WTC11 (cell line): ENCODE measurements at regions not wholly inside any gene's neighbourhood (a gene's known extent, or its start where the extent isn't known, plus 50 kb on each side); places are given as distances from the start of the nearest gene placed in this dataset.

Experiments used
- ATAC-seq: fragments of 200-7000 bp; cut with Tn5 transposase; 2 replicates; pipeline ENCODE4 v1.10.0; 2021; ENCODE audit warnings: mild to moderate bottlenecking, moderate library complexity
- CTCF ChIA-PET: fragments of 300-600 bp; sonication (Branson Sonifier 250); formaldehyde crosslinking; loops from one replicate; lab custom pipeline; 2021; ENCODE audit warnings: antibody characterized with exemption; lab: Charles Lee
- POLR2A ChIA-PET: fragments of 350-600 bp; sonication (Branson Sonifier 250); formaldehyde crosslinking; loops from one replicate; lab custom pipeline; 2021; ENCODE audit warnings: antibody characterized with exemption; lab: Charles Lee
- DNase-seq: peaks from one replicate; pipeline ENCODE4 v3.0.0; 2021; ENCODE audit warnings: low spot score
- H3K27ac Mint-ChIP-seq: 2 replicates; pipeline ENCODE4 v1.8.0; 2021; ENCODE audit warnings: mixed read lengths
- H3K27me3 Mint-ChIP-seq: 2 replicates; pipeline ENCODE4 v1.8.0; 2021; ENCODE audit warnings: low read depth, mild to moderate bottlenecking, moderate library complexity, mixed read lengths
- H3K36me3 Mint-ChIP-seq: 2 replicates; pipeline ENCODE4 v1.8.0; 2021; ENCODE audit warnings: mixed read lengths
- H3K4me1 Mint-ChIP-seq: 2 replicates; pipeline ENCODE4 v1.8.0; 2022; ENCODE audit warnings: mixed read lengths
- H3K4me3 Mint-ChIP-seq: 2 replicates; pipeline ENCODE4 v1.8.0; 2021; ENCODE audit warnings: mild to moderate bottlenecking, moderate library complexity, mixed read lengths
- H3K9me3 Mint-ChIP-seq: 2 replicates; pipeline ENCODE4 v1.8.0; 2021; ENCODE audit warnings: mixed read lengths
- CBFB ChIP-seq: sonication (generic); formaldehyde crosslinking; IDR thresholded peaks from 2 replicates; pipeline ENCODE4 v1.8.1; 2022; ENCODE audit warnings: mild to moderate bottlenecking, low read depth, missing genetic modification reagents
- ERG ChIP-seq: fragments of 250-450 bp; sonication (Bioruptor Pico); IDR thresholded peaks from 2 replicates; pipeline ENCODE4 v1.8.0; 2021; ENCODE audit warnings: mild to moderate bottlenecking
- ESRRA ChIP-seq: sonication (generic); formaldehyde crosslinking; IDR thresholded peaks from 2 replicates; pipeline ENCODE4 v1.8.1; 2022; ENCODE audit warnings: mild to moderate bottlenecking, missing genetic modification reagents, borderline replicate concordance
- ETV6 ChIP-seq: sonication (generic); formaldehyde crosslinking; IDR thresholded peaks from 2 replicates; pipeline ENCODE4 v1.8.1; 2022; ENCODE audit warnings: mild to moderate bottlenecking, missing genetic modification reagents
- GRHL2 ChIP-seq: fragments of 250-450 bp; sonication (Bioruptor Pico); IDR thresholded peaks from 2 replicates; pipeline ENCODE4 v1.8.0; 2022; ENCODE audit warnings: mild to moderate bottlenecking, moderate library complexity; ENCODE audit not compliant: insufficient replicate concordance, severe bottlenecking
- JUN ChIP-seq: sonication (generic); formaldehyde crosslinking; IDR thresholded peaks from 2 replicates; pipeline ENCODE4 v1.8.0; 2023; ENCODE audit warnings: mild to moderate bottlenecking, missing genetic modification reagents
- SMAD4 ChIP-seq: sonication (generic); formaldehyde crosslinking; IDR thresholded peaks from 2 replicates; pipeline ENCODE4 v1.8.0; 2022; ENCODE audit warnings: mild to moderate bottlenecking, missing genetic modification reagents
- USF2 ChIP-seq: sonication (generic); formaldehyde crosslinking; IDR thresholded peaks from 2 replicates; pipeline ENCODE4 v1.8.1; 2023; ENCODE audit warnings: mild to moderate bottlenecking, missing genetic modification reagents, moderate library complexity
- ZNF281 ChIP-seq: sonication (generic); formaldehyde crosslinking; IDR thresholded peaks from 2 replicates; pipeline ENCODE4 v1.8.0; 2023; ENCODE audit warnings: mild to moderate bottlenecking, missing genetic modification reagents
- ZNF671 ChIP-seq: fragments of 250-450 bp; sonication (Bioruptor Pico); IDR thresholded peaks from 2 replicates; pipeline ENCODE4 v1.8.0; 2021; ENCODE audit warnings: mild to moderate bottlenecking
- TF ChIP-seq, protein P1 (sequence below): fragments of 250-450 bp; sonication (Bioruptor Pico); IDR thresholded peaks from 2 replicates; pipeline ENCODE4 v1.9.0; 2021; ENCODE audit warnings: mild to moderate bottlenecking, borderline replicate concordance
- TF ChIP-seq, protein P2 (sequence below): sonication (generic); formaldehyde crosslinking; IDR thresholded peaks from 2 replicates; pipeline ENCODE4 v1.8.1; 2023; ENCODE audit warnings: mild to moderate bottlenecking, moderate library complexity, missing genetic modification reagents
- TF ChIP-seq, protein P3 (sequence below): fragments of 250-450 bp; sonication (Bioruptor Pico); IDR thresholded peaks from 2 replicates; pipeline ENCODE4 v1.9.0; 2021; ENCODE audit warnings: moderate library complexity, mild to moderate bottlenecking, inconsistent platforms, borderline replicate concordance

DNA sequence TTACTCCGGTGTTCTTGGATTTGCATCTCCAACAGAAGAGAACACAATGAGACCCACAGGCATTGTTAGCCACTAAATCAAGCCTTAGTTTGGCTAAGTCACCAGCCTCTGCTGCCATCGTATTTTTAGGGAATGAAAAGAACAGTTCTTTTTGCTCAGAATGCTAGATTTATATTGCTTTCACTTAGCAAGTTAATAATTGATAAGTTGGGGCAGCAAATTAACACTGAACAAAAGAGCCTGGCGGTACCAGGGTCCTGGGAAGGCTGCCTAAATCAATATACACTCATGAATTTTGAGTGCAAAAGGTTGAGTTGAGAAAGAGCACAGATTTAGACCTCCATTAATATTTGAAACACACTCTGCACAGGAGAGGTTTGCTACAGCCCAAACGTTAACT is 767.7 kb downstream of the TYW1 start:
- ChIA-PET POLR2A (interaction anchor here (0.6 kb wide), 1 partner anchor 299 kb away, joined by 3 read pairs; no protein-coding TSS in a partner anchor), CTCF (no interaction called here)
- no peak for ATAC-seq
- H3K4me1 Mint-ChIP-seq, result no peaks in the 10 kb centered on the region
- no peak for TF ChIP-seq GRHL2 (CRISPR knock-in tag)
- no peak for TF ChIP-seq ERG (CRISPR knock-in tag)
- no peak for TF ChIP-seq CBFB (CRISPR knock-in tag)
- TF ChIP-seq ZNF281 (CRISPR knock-in tag), result no peak
- TF ChIP-seq ETV6 (CRISPR knock-in tag), result no peak
- TF ChIP-seq, protein P1, sequence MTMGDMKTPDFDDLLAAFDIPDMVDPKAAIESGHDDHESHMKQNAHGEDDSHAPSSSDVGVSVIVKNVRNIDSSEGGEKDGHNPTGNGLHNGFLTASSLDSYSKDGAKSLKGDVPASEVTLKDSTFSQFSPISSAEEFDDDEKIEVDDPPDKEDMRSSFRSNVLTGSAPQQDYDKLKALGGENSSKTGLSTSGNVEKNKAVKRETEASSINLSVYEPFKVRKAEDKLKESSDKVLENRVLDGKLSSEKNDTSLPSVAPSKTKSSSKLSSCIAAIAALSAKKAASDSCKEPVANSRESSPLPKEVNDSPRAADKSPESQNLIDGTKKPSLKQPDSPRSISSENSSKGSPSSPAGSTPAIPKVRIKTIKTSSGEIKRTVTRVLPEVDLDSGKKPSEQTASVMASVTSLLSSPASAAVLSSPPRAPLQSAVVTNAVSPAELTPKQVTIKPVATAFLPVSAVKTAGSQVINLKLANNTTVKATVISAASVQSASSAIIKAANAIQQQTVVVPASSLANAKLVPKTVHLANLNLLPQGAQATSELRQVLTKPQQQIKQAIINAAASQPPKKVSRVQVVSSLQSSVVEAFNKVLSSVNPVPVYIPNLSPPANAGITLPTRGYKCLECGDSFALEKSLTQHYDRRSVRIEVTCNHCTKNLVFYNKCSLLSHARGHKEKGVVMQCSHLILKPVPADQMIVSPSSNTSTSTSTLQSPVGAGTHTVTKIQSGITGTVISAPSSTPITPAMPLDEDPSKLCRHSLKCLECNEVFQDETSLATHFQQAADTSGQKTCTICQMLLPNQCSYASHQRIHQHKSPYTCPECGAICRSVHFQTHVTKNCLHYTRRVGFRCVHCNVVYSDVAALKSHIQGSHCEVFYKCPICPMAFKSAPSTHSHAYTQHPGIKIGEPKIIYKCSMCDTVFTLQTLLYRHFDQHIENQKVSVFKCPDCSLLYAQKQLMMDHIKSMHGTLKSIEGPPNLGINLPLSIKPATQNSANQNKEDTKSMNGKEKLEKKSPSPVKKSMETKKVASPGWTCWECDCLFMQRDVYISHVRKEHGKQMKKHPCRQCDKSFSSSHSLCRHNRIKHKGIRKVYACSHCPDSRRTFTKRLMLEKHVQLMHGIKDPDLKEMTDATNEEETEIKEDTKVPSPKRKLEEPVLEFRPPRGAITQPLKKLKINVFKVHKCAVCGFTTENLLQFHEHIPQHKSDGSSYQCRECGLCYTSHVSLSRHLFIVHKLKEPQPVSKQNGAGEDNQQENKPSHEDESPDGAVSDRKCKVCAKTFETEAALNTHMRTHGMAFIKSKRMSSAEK (CRISPR knock-in tag), result no peak
- TF ChIP-seq ZNF671, result no peak
- TF ChIP-seq SMAD4 (CRISPR knock-in tag), result no peak
- no peak for TF ChIP-seq ESRRA (CRISPR knock-in tag)
- TF ChIP-seq, protein P2, sequence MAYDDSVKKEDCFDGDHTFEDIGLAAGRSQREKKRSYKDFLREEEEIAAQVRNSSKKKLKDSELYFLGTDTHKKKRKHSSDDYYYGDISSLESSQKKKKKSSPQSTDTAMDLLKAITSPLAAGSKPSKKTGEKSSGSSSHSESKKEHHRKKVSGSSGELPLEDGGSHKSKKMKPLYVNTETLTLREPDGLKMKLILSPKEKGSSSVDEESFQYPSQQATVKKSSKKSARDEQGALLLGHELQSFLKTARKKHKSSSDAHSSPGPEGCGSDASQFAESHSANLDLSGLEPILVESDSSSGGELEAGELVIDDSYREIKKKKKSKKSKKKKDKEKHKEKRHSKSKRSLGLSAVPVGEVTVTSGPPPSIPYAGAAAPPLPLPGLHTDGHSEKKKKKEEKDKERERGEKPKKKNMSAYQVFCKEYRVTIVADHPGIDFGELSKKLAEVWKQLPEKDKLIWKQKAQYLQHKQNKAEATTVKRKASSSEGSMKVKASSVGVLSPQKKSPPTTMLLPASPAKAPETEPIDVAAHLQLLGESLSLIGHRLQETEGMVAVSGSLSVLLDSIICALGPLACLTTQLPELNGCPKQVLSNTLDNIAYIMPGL (CRISPR knock-in tag), result no peak
- TF ChIP-seq, protein P3, sequence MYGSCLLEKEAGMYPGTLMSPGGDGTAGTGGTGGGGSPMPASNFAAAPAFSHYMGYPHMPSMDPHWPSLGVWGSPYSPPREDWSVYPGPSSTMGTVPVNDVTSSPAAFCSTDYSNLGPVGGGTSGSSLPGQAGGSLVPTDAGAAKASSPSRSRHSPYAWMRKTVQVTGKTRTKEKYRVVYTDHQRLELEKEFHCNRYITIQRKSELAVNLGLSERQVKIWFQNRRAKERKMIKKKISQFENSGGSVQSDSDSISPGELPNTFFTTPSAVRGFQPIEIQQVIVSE (CRISPR knock-in tag), result no peak
- no peak for TF ChIP-seq JUN (CRISPR knock-in tag)
- TF ChIP-seq USF2 (CRISPR knock-in tag), result no peak
- no peak for DNase-seq
- H3K9me3 Mint-ChIP-seq, result peaks cover 10% of the 10 kb centered on the region
- no peaks in the 10 kb centered on the region for H3K27me3 Mint-ChIP-seq
- H3K36me3 Mint-ChIP-seq, result no peaks in the 10 kb centered on the region
- H3K27ac Mint-ChIP-seq, result no peak overlapping the region
- H3K4me3 Mint-ChIP-seq, result no peak overlapping the region
